Activated CD4-positive, alpha-beta T cell treated with anti-CD3 and anti-CD28 coated beads, Interleukin-2, amount 10 ng/mL, durations not matched to agents 7 days and 5 days (primary cell): ENCODE measurements at regions not wholly inside any gene's neighbourhood (a gene's known extent, or its start where the extent isn't known, plus 50 kb on each side); places are given as distances from the start of the nearest gene placed in this dataset.

ENCODE experiments used
- CTCF ChIA-PET: fragments of 350-600 bp; sonication (Branson Sonifier 250); formaldehyde crosslinking; loops from one replicate; lab custom pipeline; 2021; ENCODE audit warnings: antibody characterized with exemption; lab: Charles Lee
- POLR2A ChIA-PET: fragments of 350-600 bp; sonication (Branson Sonifier 250); formaldehyde crosslinking; loops from one replicate; lab custom pipeline; 2021; ENCODE audit warnings: antibody characterized with exemption; lab: Charles Lee
- DNase-seq: peaks from one replicate; pipeline ENCODE4 v3.0.0-alpha.2; 2020
- H3K27ac Mint-ChIP-seq: one replicate; pipeline ENCODE4 v1.8.0; 2021; ENCODE audit warnings: mild to moderate bottlenecking, moderate library complexity, mixed read lengths
- H3K27me3 Mint-ChIP-seq: one replicate; pipeline ENCODE4 v1.8.0; 2021; ENCODE audit warnings: mixed read lengths
- H3K36me3 Mint-ChIP-seq: one replicate; pipeline ENCODE4 v1.8.0; 2021; ENCODE audit warnings: low read depth, mixed read lengths
- H3K4me1 Mint-ChIP-seq: one replicate; pipeline ENCODE4 v1.8.0; 2021; ENCODE audit warnings: mixed read lengths
- H3K4me3 Mint-ChIP-seq: one replicate; pipeline ENCODE4 v1.8.0; 2021; ENCODE audit warnings: mild to moderate bottlenecking, moderate library complexity, mixed read lengths
- H3K9me3 Mint-ChIP-seq: one replicate; pipeline ENCODE4 v1.8.0; 2021; ENCODE audit warnings: mixed read lengths

GRCh38 chr12:40565029-40565633 is 127.1 kb upstream of the CNTN1 start:
- no peaks in the 10 kb centered on the region for H3K4me1 Mint-ChIP-seq
- H3K27ac Mint-ChIP-seq, result no peak overlapping the region
- ChIA-PET CTCF (no interaction called here), POLR2A (no interaction called here)
- H3K4me3 Mint-ChIP-seq, result no peak overlapping the region
- no peak for DNase-seq
- no peaks in the 10 kb centered on the region for H3K27me3 Mint-ChIP-seq
- H3K9me3 Mint-ChIP-seq, result no peaks in the 10 kb centered on the region
- H3K36me3 Mint-ChIP-seq, result no peaks in the 10 kb centered on the region

- no peaks in the 10 kb centered on the region for H3K4me1 Mint-ChIP-seq
- no peaks in the 10 kb centered on the region for H3K27me3 Mint-ChIP-seq
- ChIA-PET CTCF (no interaction called here), POLR2A (no interaction called here)
- no peak overlapping the region for H3K27ac Mint-ChIP-seq
- DNase-seq, result no peak
- no peaks in the 10 kb centered on the region for H3K36me3 Mint-ChIP-seq
- peaks cover 3% of the 10 kb centered on the region for H3K9me3 Mint-ChIP-seq
- no peak overlapping the region for H3K4me3 Mint-ChIP-seq
These were observed 126.0 kb upstream of the CNTN1 start for GRCh38 chr12:40566271-40566670.

- Mint-ChIP-seq H3K4me1 (no peaks in the 10 kb centered on the region), H3K4me3 (no peak overlapping the region), H3K36me3 (no peaks in the 10 kb centered on the region), H3K27ac (no peak overlapping the region), H3K9me3 (peaks cover 3% of the 10 kb centered on the region), H3K27me3 (no peaks in the 10 kb centered on the region)
- ChIA-PET CTCF (no interaction called here), POLR2A (no interaction called here)
- no peak for DNase-seq
These were observed 122.5 kb upstream of the CNTN1 start for GRCh38 chr12:40569626-40570179.

GRCh38 chr12:40573024-40573423 is 119.2 kb upstream of the CNTN1 start:
- Mint-ChIP-seq H3K9me3 (peaks cover 3% of the 10 kb centered on the region), H3K27ac (no peak overlapping the region), H3K4me1 (no peaks in the 10 kb centered on the region), H3K4me3 (no peak overlapping the region), H3K27me3 (no peaks in the 10 kb centered on the region), H3K36me3 (no peaks in the 10 kb centered on the region)
- no peak for DNase-seq
- CTCF ChIA-PET, result no interaction called here
- POLR2A ChIA-PET, result no interaction called here

GRCh38 chr12:40575987-40576386 is 116.3 kb upstream of the CNTN1 start:
- Mint-ChIP-seq H3K36me3 (no peaks in the 10 kb centered on the region), H3K9me3 (peaks cover 11% of the 10 kb centered on the region), H3K27me3 (no peaks in the 10 kb centered on the region), H3K4me3 (no peak overlapping the region), H3K4me1 (no peaks in the 10 kb centered on the region), H3K27ac (no peak overlapping the region)
- POLR2A ChIA-PET, result no interaction called here
- no peak for DNase-seq
- CTCF ChIA-PET, result no interaction called here

GRCh38 chr12:40577834-40578233 is 114.4 kb upstream of the CNTN1 start:
- ChIA-PET CTCF (no interaction called here), POLR2A (no interaction called here)
- peaks cover 17% of the 10 kb centered on the region for H3K9me3 Mint-ChIP-seq
- H3K4me1 Mint-ChIP-seq, result no peaks in the 10 kb centered on the region
- H3K4me3 Mint-ChIP-seq, result no peak overlapping the region
- H3K27ac Mint-ChIP-seq, result no peak overlapping the region
- no peaks in the 10 kb centered on the region for H3K36me3 Mint-ChIP-seq
- no peak for DNase-seq
- no peaks in the 10 kb centered on the region for H3K27me3 Mint-ChIP-seq

- Mint-ChIP-seq H3K36me3 (no peaks in the 10 kb centered on the region), H3K4me3 (no peak overlapping the region), H3K9me3 (peaks cover 17% of the 10 kb centered on the region), H3K4me1 (no peaks in the 10 kb centered on the region), H3K27ac (no peak overlapping the region), H3K27me3 (no peaks in the 10 kb centered on the region)
- DNase-seq, result no peak
- ChIA-PET POLR2A (no interaction called here), CTCF (no interaction called here)
These were observed 112.6 kb upstream of the CNTN1 start for GRCh38 chr12:40579687-40580086.

GRCh38 chr12:40580346-40580745 is 111.9 kb upstream of the CNTN1 start:
- Mint-ChIP-seq H3K27ac (no peak overlapping the region), H3K36me3 (no peaks in the 10 kb centered on the region), H3K27me3 (no peaks in the 10 kb centered on the region), H3K9me3 (peaks cover 17% of the 10 kb centered on the region), H3K4me3 (no peak overlapping the region), H3K4me1 (no peaks in the 10 kb centered on the region)
- DNase-seq, result no peak
- ChIA-PET POLR2A (no interaction called here), CTCF (no interaction called here)

GRCh38 chr12:40581889-40582288 is 110.3 kb upstream of the CNTN1 start:
- Mint-ChIP-seq H3K9me3 (peaks cover 17% of the 10 kb centered on the region), H3K4me3 (no peak overlapping the region), H3K36me3 (no peaks in the 10 kb centered on the region), H3K4me1 (no peaks in the 10 kb centered on the region), H3K27me3 (no peaks in the 10 kb centered on the region), H3K27ac (no peak overlapping the region)
- DNase-seq, result no peak
- CTCF ChIA-PET, result no interaction called here
- POLR2A ChIA-PET, result no interaction called here

- CTCF ChIA-PET, result no interaction called here
These were observed 108.5 kb upstream of the CNTN1 start for GRCh38 chr12:40583743-40584142.

GRCh38 chr12:40584763-40585162 is 107.5 kb upstream of the CNTN1 start:
- H3K4me3 Mint-ChIP-seq, result no peak overlapping the region
- no peaks in the 10 kb centered on the region for H3K4me1 Mint-ChIP-seq
- H3K27me3 Mint-ChIP-seq, result no peaks in the 10 kb centered on the region
- CTCF ChIA-PET, result no interaction called here
- H3K36me3 Mint-ChIP-seq, result no peaks in the 10 kb centered on the region
- peaks cover 23% of the 10 kb centered on the region for H3K9me3 Mint-ChIP-seq
- no peak overlapping the region for H3K27ac Mint-ChIP-seq
- no peak for DNase-seq
- POLR2A ChIA-PET, result no interaction called here

More at GRCh38 chr12:40583743-40584142, 108.5 kb upstream of the CNTN1 start:
- Mint-ChIP-seq H3K4me1 (no peaks in the 10 kb centered on the region), H3K9me3 (peaks cover 20% of the 10 kb centered on the region), H3K27ac (no peak overlapping the region), H3K36me3 (no peaks in the 10 kb centered on the region), H3K4me3 (no peak overlapping the region), H3K27me3 (no peaks in the 10 kb centered on the region)
- POLR2A ChIA-PET, result no interaction called here
- no peak for DNase-seq

GRCh38 chr12:40586823-40587222 is 105.4 kb upstream of the CNTN1 start:
- no peak for DNase-seq

GRCh38 chr12:40587421-40587820 is 104.8 kb upstream of the CNTN1 start:
- Mint-ChIP-seq H3K27me3 (no peaks in the 10 kb centered on the region), H3K4me3 (no peak overlapping the region), H3K4me1 (no peaks in the 10 kb centered on the region)

More at GRCh38 chr12:40586823-40587222, 105.4 kb upstream of the CNTN1 start:
- no peaks in the 10 kb centered on the region for H3K4me1 Mint-ChIP-seq
- no peak overlapping the region for H3K27ac Mint-ChIP-seq
- POLR2A ChIA-PET, result no interaction called here
- no peaks in the 10 kb centered on the region for H3K36me3 Mint-ChIP-seq
- no peaks in the 10 kb centered on the region for H3K27me3 Mint-ChIP-seq
- no peak overlapping the region for H3K4me3 Mint-ChIP-seq
- H3K9me3 Mint-ChIP-seq, result peaks cover 26% of the 10 kb centered on the region
- CTCF ChIA-PET, result no interaction called here

GRCh38 chr12:40587970-40588369 is 104.3 kb upstream of the CNTN1 start:
- H3K4me3 Mint-ChIP-seq, result no peak overlapping the region
- ChIA-PET CTCF (no interaction called here), POLR2A (no interaction called here)
- no peak overlapping the region for H3K27ac Mint-ChIP-seq
- H3K36me3 Mint-ChIP-seq, result no peaks in the 10 kb centered on the region
- no peak for DNase-seq
- no peaks in the 10 kb centered on the region for H3K4me1 Mint-ChIP-seq
- H3K9me3 Mint-ChIP-seq, result peaks cover 23% of the 10 kb centered on the region
- no peaks in the 10 kb centered on the region for H3K27me3 Mint-ChIP-seq

More at GRCh38 chr12:40587421-40587820, 104.8 kb upstream of the CNTN1 start:
- peaks cover 24% of the 10 kb centered on the region for H3K9me3 Mint-ChIP-seq
- ChIA-PET CTCF (no interaction called here), POLR2A (no interaction called here)
- no peak for DNase-seq
- no peaks in the 10 kb centered on the region for H3K36me3 Mint-ChIP-seq
- no peak overlapping the region for H3K27ac Mint-ChIP-seq
